Heart right ventricle (tissue), 16 donors: ENCODE measurements at regions not wholly inside any gene's neighbourhood (a gene's known extent, or its start where the extent isn't known, plus 50 kb on each side); places are given as distances from the start of the nearest gene placed in this dataset.

Experiments used
- ATAC-seq, 8 donors: fragments of 200-7000 bp; cut with Tn5 transposase; one replicate each; pipeline ENCODE4 v1.9.1; 2020; ENCODE audit warnings: mild to moderate bottlenecking in 8 of 8, moderate library complexity in 8 of 8, moderate number of reproducible peaks in 1 of 8
- DNase-seq, 2 donors: peaks; one replicate each; pipeline ENCODE4 v3.0.0-alpha.2; 2020
- H3K27ac ChIP-seq, 10 donors: fragments of 200-600 bp; sonication (generic) in 2 of 10; one replicate each; pipeline versions ENCODE4 v1.5.0 to v1.8.0; 2020 to 2022; ENCODE audit warnings: mild to moderate bottlenecking in 3 of 10
- H3K27me3 ChIP-seq, 7 donors: fragments of 200-600 bp; one replicate each; pipeline ENCODE4 v1.8.0; 2021 to 2022; ENCODE audit warnings: mild to moderate bottlenecking in 2 of 7
- H3K36me3 ChIP-seq, 9 donors: fragments of 200-600 bp; sonication (generic) in 1 of 9; one replicate each; pipeline versions ENCODE4 v1.5.0 to v1.8.0; 2020 to 2022; ENCODE audit warnings: mild to moderate bottlenecking in 2 of 9
- H3K4me1 ChIP-seq, 9 donors: fragments of 200-600 bp; sonication (generic) in 1 of 9; one replicate each; pipeline versions ENCODE4 v1.5.0 to v1.8.0; 2020 to 2022; ENCODE audit warnings: mild to moderate bottlenecking in 4 of 9
- H3K4me3 ChIP-seq, 10 donors: fragments of 200-600 bp; sonication (generic) in 2 of 10; one replicate each; pipeline versions ENCODE4 v1.5.0 to v1.8.0; 2020 to 2022; ENCODE audit warnings: mild to moderate bottlenecking in 7 of 10, moderate library complexity in 2 of 10
- H3K9me3 ChIP-seq, 11 donors: fragments of 200-600 bp in 10 of 11; sonication (generic) in 2 of 11; one replicate each; pipeline versions ENCODE4 v1.5.0 to v1.8.0; 2013 to 2022; ENCODE audit warnings: mild to moderate bottlenecking in 2 of 11, control low read depth in 1 of 11, moderate library complexity in 1 of 11
- CTCF ChIP-seq, 9 donors: fragments of 200-600 bp; sonication (generic) in 2 of 9; IDR thresholded peaks; one replicate each; pipeline versions ENCODE4 v1.5.0 to v1.8.0; 2021 to 2022; ENCODE audit warnings: antibody characterized with exemption in 9 of 9, mild to moderate bottlenecking in 5 of 9, moderate library complexity in 1 of 9
- WGBS, 2 donors: extraction: QIAGEN DNeasy Blood & Tissue Kit; methylation state at CpG; one replicate each; pipeline ENCODE4 v1.1.7; 2013; ENCODE audit warnings: inconsistent platforms in 1 of 2; 5-methylcytosine and 5-hydroxymethylcytosine counted together
- intact Hi-C, 10 donors: fragments of 100-400 bp; cut with DNase I; formaldehyde crosslinking; loops; one replicate each; pipeline versions ENCODE4 v1.11.1 to v1.14.2; 2022
- donor health status: Arrhythmogenic right ventricular cardiomyopathy.
- donor health status: ischemic (EF 13 %, LVEDD 7.1; RV severe dilation, severe dysfunction).
- donor health status: healthy with polysubstance abuse.
- donor health status: DM: no; HTN: yes; CAD: no.
- donor health status: DM: no; HTN: no; CAD: no.
- donor health status: ischemic (EF 25% LVEDD 6.9; RV normal size, moderate dysfunction).
- donor health status: ischemic (EF 25% LVEDD 5.7; RV mildly dilated, moderate dysfunction).
- donor health status: healthy.
- donor health status: DM: yes; HTN: yes; CAD: no.
- donor health status: Ischemic cardiomyopathy.
- donor health status: ischemic (EF 35%, LVEDD 5.7; RV mildly dilated, moderate dysfunction).
- donor health status: nonischemic (EF 11% LVEDD 7.7; RV severe dilation, severe dysfunction).
- donor health status: DM: yes; HTN: yes; CAD: no.
- donor health status: PGD.
- donor health status: ischemic (EF 29% LVEDD 5.4; RV normal size, mild dysfunction).
- donor health status: nonischemic (EF 23%, LVEDD 6.1; RV moderate dilation, normal function).

GRCh38 chr9:2992427-2992826 lies 148.5 kb upstream of the PUM3 start:
- no peak for DNase-seq
- Histone ChIP-seq H3K4me1 (no peaks in the 10 kb centered on the region), H3K4me3 (no peak overlapping the region), H3K27ac (no peak overlapping the region), H3K27me3 (peaks cover 0 to 13% (median 5%) of the 10 kb centered on the region in 7 donors), H3K9me3 (no peaks in the 10 kb centered on the region), H3K36me3 (no peaks in the 10 kb centered on the region)
- ATAC-seq = no peak
- intact Hi-C loops = no loop called here
- no peak for TF ChIP-seq CTCF (IDR thresholded peaks at IDR 0.05)
- 72 to 77% methylated on average over 1 of the region's 1 CpG for WGBS, 2 donors

- ATAC-seq = no peak
- no peak for TF ChIP-seq CTCF (IDR thresholded peaks at IDR 0.05)
- H3K9me3 ChIP-seq = no peaks in the 10 kb centered on the region
- no peak overlapping the region for H3K27ac ChIP-seq
- no peaks in the 10 kb centered on the region for H3K4me1 ChIP-seq
- H3K4me3 ChIP-seq = no peak overlapping the region
- intact Hi-C loops = no loop called here
- H3K36me3 ChIP-seq = no peaks in the 10 kb centered on the region
- peaks cover 0 to 21% (median 6%) of the 10 kb centered on the region in 7 donors for H3K27me3 ChIP-seq
- no peak for DNase-seq
Measured at GRCh38 chr9:2991292-2991691, 147.4 kb upstream of the PUM3 start.

- no peaks in the 10 kb centered on the region for H3K4me1 ChIP-seq
- peaks cover 0 to 8% (median 0%) of the 10 kb centered on the region in 11 donors for H3K9me3 ChIP-seq
- ATAC-seq (no peak), DNase-seq (no peak)
- TF ChIP-seq CTCF (IDR thresholded peaks at IDR 0.05) = no peak
- intact Hi-C loops = no loop called here
- H3K4me3 ChIP-seq = no peak overlapping the region
- peaks cover 0 to 21% (median 6%) of the 10 kb centered on the region in 7 donors for H3K27me3 ChIP-seq
- H3K27ac ChIP-seq = no peak overlapping the region
- no peaks in the 10 kb centered on the region for H3K36me3 ChIP-seq
- 69 to 70% methylated on average over 7 of the region's 7 CpGs for WGBS, 2 donors
Measured at GRCh38 chr9:2987679-2988078, 143.8 kb upstream of the PUM3 start.

- Histone ChIP-seq H3K27ac (no peak overlapping the region), H3K27me3 (peaks cover 0 to 21% (median 6%) of the 10 kb centered on the region in 7 donors), H3K36me3 (no peaks in the 10 kb centered on the region), H3K4me3 (no peak overlapping the region), H3K9me3 (peaks cover 0 to 8% (median 0%) of the 10 kb centered on the region in 11 donors), H3K4me1 (no peaks in the 10 kb centered on the region)
- intact Hi-C loops = no loop called here
- no peak for TF ChIP-seq CTCF (IDR thresholded peaks at IDR 0.05)
- no peak for DNase-seq
- no peak for ATAC-seq
- WGBS, 2 donors = 90 to 92% methylated on average over 2 of the region's 2 CpGs
Measured at GRCh38 chr9:2985343-2985742, 141.4 kb upstream of the PUM3 start.

- intact Hi-C loops = no loop called here
- no peaks in the 10 kb centered on the region for H3K36me3 ChIP-seq
- no peak for TF ChIP-seq CTCF (IDR thresholded peaks at IDR 0.05)
- H3K4me1 ChIP-seq = no peaks in the 10 kb centered on the region
- ATAC-seq = no peak
- H3K4me3 ChIP-seq = no peak overlapping the region
- no peak for DNase-seq
- peaks cover 0 to 8% (median 0%) of the 10 kb centered on the region in 11 donors for H3K9me3 ChIP-seq
- H3K27me3 ChIP-seq = peaks cover 0 to 21% (median 6%) of the 10 kb centered on the region in 7 donors
- no peak overlapping the region for H3K27ac ChIP-seq
Measured at GRCh38 chr9:2984491-2984890, 140.6 kb upstream of the PUM3 start.
